ENCODE measurements at regions not wholly inside any gene's neighbourhood (a gene's known extent, or its start where the extent isn't known, plus 50 kb on each side); places are given as distances from the start of the nearest gene placed in this dataset.

GRCh38 chr7:17651341-17651740, 289.0 kb downstream of the SNX13 start:
- DNase-seq (ENCODE audit: low read depth, low spot score) = no peak

GRCh38 chr7:17651863-17652385, 288.4 kb downstream of the SNX13 start:
- peak; percentile 89 for DNase-seq (ENCODE audit: low read depth, low spot score)

- no peak for DNase-seq (ENCODE audit: low read depth, low spot score)
Measured at GRCh38 chr7:17654940-17655339, 285.4 kb downstream of the SNX13 start.

- no peak for DNase-seq (ENCODE audit: low read depth, low spot score)
Measured at GRCh38 chr7:17659126-17659525, 281.2 kb downstream of the SNX13 start.

- DNase-seq (ENCODE audit: low read depth, low spot score) = no peak
Measured at GRCh38 chr7:17660116-17660515, 280.2 kb downstream of the SNX13 start.

- peak; percentile 80 for DNase-seq (ENCODE audit: low read depth, low spot score)
Measured at GRCh38 chr7:17661982-17662585, 278.2 kb downstream of the SNX13 start.

- peak; percentile 81 for DNase-seq (ENCODE audit: low read depth, low spot score)
Measured at GRCh38 chr7:17663061-17663675, 277.1 kb downstream of the SNX13 start.

- no peak for DNase-seq (ENCODE audit: low read depth, low spot score)
Measured at GRCh38 chr7:17665029-17665428, 275.3 kb downstream of the SNX13 start.

GRCh38 chr7:17668122-17668521, 272.2 kb downstream of the SNX13 start:
- no peak for DNase-seq (ENCODE audit: low read depth, low spot score)

GRCh38 chr7:17669204-17669603, 271.1 kb downstream of the SNX13 start:
- no peak for DNase-seq (ENCODE audit: low read depth, low spot score)

GRCh38 chr7:17671956-17672355, 268.3 kb downstream of the SNX13 start:
- no peak for DNase-seq (ENCODE audit: low read depth, low spot score)

- no peak for DNase-seq (ENCODE audit: low read depth, low spot score)
Measured at GRCh38 chr7:17672783-17673182, 267.5 kb downstream of the SNX13 start.

GRCh38 chr7:17674166-17674942, 265.9 kb downstream of the SNX13 start:
- DNase-seq (ENCODE audit: low read depth, low spot score) = no peak

- DNase-seq (ENCODE audit: low read depth, low spot score) = no peak
Measured at GRCh38 chr7:17674943-17675608, 265.2 kb downstream of the SNX13 start.

- peak; percentile 10 for DNase-seq (ENCODE audit: low read depth, low spot score)
Measured at GRCh38 chr7:17677408-17677807, 262.9 kb downstream of the SNX13 start.

- no peak for DNase-seq (ENCODE audit: low read depth, low spot score)
Measured at GRCh38 chr7:17678896-17679295, 261.4 kb downstream of the SNX13 start.

- peak; percentile 12 for DNase-seq (ENCODE audit: low read depth, low spot score)
Measured at GRCh38 chr7:17679458-17679857, 260.8 kb downstream of the SNX13 start.

- DNase-seq (ENCODE audit: low read depth, low spot score) = peak; percentile 80
Measured at GRCh38 chr7:17680026-17680425, 260.3 kb downstream of the SNX13 start.

GRCh38 chr7:17680943-17681351, 259.3 kb downstream of the SNX13 start:
- DNase-seq (ENCODE audit: low read depth, low spot score) = peak; percentile 59

GRCh38 chr7:17681965-17682364, 258.3 kb downstream of the SNX13 start:
- DNase-seq (ENCODE audit: low read depth, low spot score) = peak; percentile 33

GRCh38 chr7:17682586-17682985, 257.7 kb downstream of the SNX13 start:
- no peak for DNase-seq (ENCODE audit: low read depth, low spot score)

GRCh38 chr7:17685141-17685540, 255.2 kb downstream of the SNX13 start:
- no peak for DNase-seq (ENCODE audit: low read depth, low spot score)
